Nephron (organoid): ENCODE measurements at regions not wholly inside any gene's neighbourhood (a gene's known extent, or its start where the extent isn't known, plus 50 kb on each side); places are given as distances from the start of the nearest gene placed in this dataset.

ENCODE experiments used
- H3K27ac Mint-ChIP-seq, 3 experiments: 2 replicates each; pipeline ENCODE4 v1.8.0; 2020; ENCODE audit warnings: mixed read lengths in 3 of 3, mild to moderate bottlenecking in 2 of 3, moderate library complexity in 1 of 3
- H3K27me3 Mint-ChIP-seq: 2 replicates; pipeline ENCODE4 v1.8.0; 2021; ENCODE audit warnings: low read depth, mild to moderate bottlenecking, moderate library complexity, mixed read lengths
- H3K36me3 Mint-ChIP-seq: 2 replicates; pipeline ENCODE4 v1.8.0; 2020; ENCODE audit warnings: low read depth, mixed read lengths
- H3K4me1 Mint-ChIP-seq: 2 replicates; pipeline ENCODE4 v1.8.0; 2020; ENCODE audit warnings: mixed read lengths
- H3K4me3 Mint-ChIP-seq, 3 experiments: 2 replicates each; pipeline ENCODE4 v1.8.0; 2020; ENCODE audit warnings: mild to moderate bottlenecking in 3 of 3, mixed read lengths in 3 of 3, moderate library complexity in 2 of 3
- H3K9me3 Mint-ChIP-seq: 2 replicates; pipeline ENCODE4 v1.8.0; 2020; ENCODE audit warnings: mixed read lengths
- TF ChIP-seq, protein P1 (sequence below), 3 experiments: fragments of 200-600 bp; sonication (generic); IDR thresholded peaks; one replicate each; pipeline ENCODE4 v1.5.0; 2021; ENCODE audit warnings: antibody characterized with exemption in 3 of 3; ENCODE audit not compliant: unreplicated experiment in 3 of 3

DNA sequence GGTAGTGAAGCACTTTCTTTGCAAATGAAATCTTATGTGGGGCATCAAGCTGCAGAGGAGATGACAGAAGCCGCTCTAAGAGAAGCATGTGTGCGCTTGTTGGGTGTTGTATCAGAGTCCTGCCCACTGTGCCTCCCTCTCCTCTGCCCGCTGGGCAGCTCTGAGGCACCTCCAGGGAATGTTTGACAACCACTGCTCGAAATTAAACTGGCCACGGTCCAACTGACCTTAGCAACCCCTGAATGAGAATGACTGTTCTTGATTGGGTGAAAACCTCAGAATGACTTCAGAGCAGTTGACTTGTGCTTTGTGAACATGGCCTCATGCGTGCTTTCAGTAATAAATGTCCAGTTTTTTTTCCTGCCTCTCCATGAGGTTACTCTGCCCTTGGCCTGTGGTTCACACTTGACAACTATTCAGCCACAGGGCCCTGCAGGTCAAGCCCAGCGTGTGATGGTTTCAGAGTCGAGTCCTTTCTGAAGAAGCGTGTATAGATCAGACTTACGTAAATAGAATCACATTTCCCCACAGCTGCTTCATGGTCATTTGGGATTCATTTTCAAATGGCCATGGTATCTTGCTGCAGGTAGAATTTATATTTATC is 94.9 kb downstream of the SLC4A3 start:
- no peaks in the 10 kb centered on the region for H3K9me3 Mint-ChIP-seq
- H3K27ac Mint-ChIP-seq = no peak overlapping the region
- H3K4me3 Mint-ChIP-seq = no peak overlapping the region
- TF ChIP-seq, protein P1, sequence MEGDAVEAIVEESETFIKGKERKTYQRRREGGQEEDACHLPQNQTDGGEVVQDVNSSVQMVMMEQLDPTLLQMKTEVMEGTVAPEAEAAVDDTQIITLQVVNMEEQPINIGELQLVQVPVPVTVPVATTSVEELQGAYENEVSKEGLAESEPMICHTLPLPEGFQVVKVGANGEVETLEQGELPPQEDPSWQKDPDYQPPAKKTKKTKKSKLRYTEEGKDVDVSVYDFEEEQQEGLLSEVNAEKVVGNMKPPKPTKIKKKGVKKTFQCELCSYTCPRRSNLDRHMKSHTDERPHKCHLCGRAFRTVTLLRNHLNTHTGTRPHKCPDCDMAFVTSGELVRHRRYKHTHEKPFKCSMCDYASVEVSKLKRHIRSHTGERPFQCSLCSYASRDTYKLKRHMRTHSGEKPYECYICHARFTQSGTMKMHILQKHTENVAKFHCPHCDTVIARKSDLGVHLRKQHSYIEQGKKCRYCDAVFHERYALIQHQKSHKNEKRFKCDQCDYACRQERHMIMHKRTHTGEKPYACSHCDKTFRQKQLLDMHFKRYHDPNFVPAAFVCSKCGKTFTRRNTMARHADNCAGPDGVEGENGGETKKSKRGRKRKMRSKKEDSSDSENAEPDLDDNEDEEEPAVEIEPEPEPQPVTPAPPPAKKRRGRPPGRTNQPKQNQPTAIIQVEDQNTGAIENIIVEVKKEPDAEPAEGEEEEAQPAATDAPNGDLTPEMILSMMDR (IDR thresholded peaks at IDR 0.05; ENCODE audit: unreplicated experiment in 3 of 3) = no peak
- H3K27me3 Mint-ChIP-seq = peaks cover 5% of the 10 kb centered on the region
- H3K36me3 Mint-ChIP-seq = no peaks in the 10 kb centered on the region
- H3K4me1 Mint-ChIP-seq = peaks cover 13% of the 10 kb centered on the region

DNA sequence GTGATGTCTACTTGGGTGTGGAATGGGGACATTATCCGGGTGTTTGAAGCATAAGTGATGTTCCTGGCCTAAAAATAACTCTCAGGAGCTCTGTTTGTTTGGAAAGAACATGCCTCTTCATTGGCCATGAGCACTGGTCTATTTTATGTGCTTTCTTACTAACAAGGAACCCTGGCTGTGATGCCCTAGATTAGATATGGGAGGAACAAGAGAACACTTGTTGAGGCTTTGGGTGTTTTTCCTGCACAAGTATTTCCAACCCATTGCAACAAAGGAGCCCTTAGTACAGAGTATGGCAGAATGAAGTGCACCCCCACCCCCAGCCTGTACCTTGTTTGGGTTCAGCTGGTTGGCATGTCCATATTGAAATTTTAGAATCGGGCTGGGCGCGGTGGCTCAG is 95.9 kb downstream of the SLC4A3 start:
- TF ChIP-seq, protein P1 (IDR thresholded peaks at IDR 0.05; ENCODE audit: unreplicated experiment in 3 of 3) = no peak
- no peaks in the 10 kb centered on the region for H3K36me3 Mint-ChIP-seq
- no peak overlapping the region for H3K4me3 Mint-ChIP-seq
- no peak overlapping the region for H3K27ac Mint-ChIP-seq
- peaks cover 21% of the 10 kb centered on the region for H3K4me1 Mint-ChIP-seq
- peaks cover 9% of the 10 kb centered on the region for H3K27me3 Mint-ChIP-seq
- H3K9me3 Mint-ChIP-seq = no peaks in the 10 kb centered on the region

DNA sequence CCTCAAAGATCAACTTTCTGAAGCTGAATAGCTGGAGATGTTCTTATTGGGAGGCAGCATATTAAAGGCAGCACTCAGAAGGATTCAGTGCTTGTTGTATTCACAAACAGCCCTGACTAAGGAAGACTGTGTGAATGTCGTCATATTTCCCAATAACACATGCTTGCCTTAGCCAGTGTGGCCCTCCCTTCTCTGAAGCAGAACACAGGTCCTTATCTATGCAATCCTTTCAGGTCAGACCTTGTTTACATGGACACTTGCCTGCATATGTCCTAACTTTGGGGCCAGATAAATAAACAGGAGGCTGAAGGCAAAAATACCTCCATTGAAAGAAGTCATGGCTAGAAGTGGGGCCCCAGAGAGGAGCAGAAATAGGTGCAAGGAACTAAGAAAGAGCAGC is 97.2 kb downstream of the SLC4A3 start:
- no peak overlapping the region for H3K4me3 Mint-ChIP-seq
- H3K36me3 Mint-ChIP-seq = no peaks in the 10 kb centered on the region
- peaks cover 27% of the 10 kb centered on the region for H3K4me1 Mint-ChIP-seq
- no peak overlapping the region for H3K27ac Mint-ChIP-seq
- TF ChIP-seq, protein P1 (IDR thresholded peaks at IDR 0.05; ENCODE audit: unreplicated experiment in 3 of 3) = no peak
- peaks cover 9% of the 10 kb centered on the region for H3K27me3 Mint-ChIP-seq
- H3K9me3 Mint-ChIP-seq = no peaks in the 10 kb centered on the region

DNA sequence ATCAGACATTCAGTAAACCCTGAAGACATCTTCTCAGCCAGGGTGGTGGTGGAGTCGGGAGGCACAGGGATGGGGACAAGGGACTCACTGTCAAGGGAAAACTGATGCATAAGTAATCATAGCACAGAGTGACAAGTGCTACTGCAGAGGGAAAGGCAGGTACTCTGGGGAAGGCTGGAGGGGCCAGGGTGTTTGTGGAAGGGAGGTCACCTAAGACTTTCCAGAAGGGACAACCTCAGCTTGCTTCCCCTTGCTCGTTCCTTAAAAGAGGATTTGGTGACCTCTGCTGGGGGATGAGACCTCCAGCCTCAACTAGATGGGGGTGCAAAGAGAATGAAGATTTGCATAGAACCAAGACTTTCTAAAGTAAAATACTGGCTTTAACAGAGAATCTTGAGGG is 99.5 kb downstream of the SLC4A3 start:
- Mint-ChIP-seq H3K4me3 (no peak overlapping the region), H3K4me1 (peaks cover 31% of the 10 kb centered on the region), H3K27ac (peak overlapping the region; percentile 16 to 76 (median 26)), H3K27me3 (peaks cover 9% of the 10 kb centered on the region), H3K9me3 (no peaks in the 10 kb centered on the region), H3K36me3 (no peaks in the 10 kb centered on the region)
- TF ChIP-seq, protein P1 (IDR thresholded peaks at IDR 0.05; ENCODE audit: unreplicated experiment in 3 of 3) = no peak

DNA sequence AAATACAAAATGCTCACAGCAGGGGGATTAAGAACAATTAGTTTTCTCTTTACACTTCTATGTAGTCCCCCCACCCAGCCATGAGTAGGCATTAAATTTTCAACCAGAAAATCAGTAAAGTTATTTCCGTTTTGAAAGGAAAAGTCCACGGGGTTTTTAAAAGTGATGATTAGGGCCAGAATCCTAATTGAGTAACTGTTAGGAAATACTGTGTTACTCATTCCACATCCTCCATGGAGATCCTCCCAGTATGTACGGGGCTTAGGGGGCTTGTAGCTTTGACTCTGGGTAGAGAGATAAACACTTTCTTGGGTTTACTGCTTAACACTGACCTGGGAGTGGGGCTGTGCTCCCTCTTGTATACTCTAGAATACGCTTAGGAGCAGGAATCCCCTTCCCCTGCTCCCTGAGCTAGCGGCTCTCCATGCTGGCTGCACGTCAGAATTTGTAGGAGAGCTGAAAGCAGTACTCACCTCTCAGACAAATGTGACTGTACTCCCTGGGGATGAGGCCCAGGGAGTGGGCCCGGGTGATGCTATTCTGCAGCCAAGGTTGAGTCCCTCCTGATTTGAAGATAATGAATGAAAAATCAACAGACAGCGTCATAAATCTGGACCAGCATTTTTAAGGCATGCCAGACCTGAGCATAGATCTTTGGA is 100.5 kb downstream of the SLC4A3 start:
- peaks cover 9% of the 10 kb centered on the region for H3K27me3 Mint-ChIP-seq
- TF ChIP-seq, protein P1 (IDR thresholded peaks at IDR 0.05; ENCODE audit: unreplicated experiment in 3 of 3) = no peak
- peaks cover 31% of the 10 kb centered on the region for H3K4me1 Mint-ChIP-seq
- peak overlapping the region; percentile 6 to 24 (median 22) for H3K4me3 Mint-ChIP-seq
- no peaks in the 10 kb centered on the region for H3K9me3 Mint-ChIP-seq
- peak overlapping the region; percentile 76 to 91 (median 80) for H3K27ac Mint-ChIP-seq
- H3K36me3 Mint-ChIP-seq = no peaks in the 10 kb centered on the region
